Nephron progenitor cell (in vitro differentiated cells): ENCODE measurements at regions not wholly inside any gene's neighbourhood (a gene's known extent, or its start where the extent isn't known, plus 50 kb on each side); places are given as distances from the start of the nearest gene placed in this dataset.

Experiments used
- DNase-seq: peaks from one replicate; pipeline ENCODE4 v3.0.0; 2021
- H3K27ac Mint-ChIP-seq: 2 replicates; pipeline ENCODE4 v1.8.0; 2021; ENCODE audit warnings: mild to moderate bottlenecking, moderate library complexity, mixed read lengths
- H3K27me3 Mint-ChIP-seq: 2 replicates; pipeline ENCODE4 v1.8.0; 2021; ENCODE audit warnings: mild to moderate bottlenecking, low read depth, mixed read lengths; ENCODE audit not compliant: poor library complexity
- H3K36me3 Mint-ChIP-seq: 2 replicates; pipeline ENCODE4 v1.8.0; 2021; ENCODE audit warnings: low read depth, mixed read lengths
- H3K4me1 Mint-ChIP-seq: 2 replicates; pipeline ENCODE4 v1.8.0; 2021; ENCODE audit warnings: mixed read lengths
- H3K4me3 Mint-ChIP-seq: 2 replicates; pipeline ENCODE4 v1.8.0; 2021; ENCODE audit warnings: mild to moderate bottlenecking, moderate library complexity, mixed read lengths
- H3K9me3 Mint-ChIP-seq: 2 replicates; pipeline ENCODE4 v1.8.0; 2021; ENCODE audit warnings: mild to moderate bottlenecking, moderate library complexity, mixed read lengths
- TF ChIP-seq, protein P1 (sequence below): fragments of 200-600 bp; sonication (generic); IDR thresholded peaks from 2 replicates; pipeline ENCODE4 v1.5.0; 2021; ENCODE audit warnings: antibody characterized with exemption

GRCh38 chr7:20521243-20521642 is 94.2 kb upstream of the ABCB5 start:
- Mint-ChIP-seq H3K4me3 (no peak overlapping the region), H3K9me3 (peaks cover 6% of the 10 kb centered on the region), H3K4me1 (peaks cover 8% of the 10 kb centered on the region), H3K36me3 (no peaks in the 10 kb centered on the region), H3K27me3 (no peaks in the 10 kb centered on the region), H3K27ac (no peak overlapping the region)
- DNase-seq = no peak
- TF ChIP-seq, protein P1, sequence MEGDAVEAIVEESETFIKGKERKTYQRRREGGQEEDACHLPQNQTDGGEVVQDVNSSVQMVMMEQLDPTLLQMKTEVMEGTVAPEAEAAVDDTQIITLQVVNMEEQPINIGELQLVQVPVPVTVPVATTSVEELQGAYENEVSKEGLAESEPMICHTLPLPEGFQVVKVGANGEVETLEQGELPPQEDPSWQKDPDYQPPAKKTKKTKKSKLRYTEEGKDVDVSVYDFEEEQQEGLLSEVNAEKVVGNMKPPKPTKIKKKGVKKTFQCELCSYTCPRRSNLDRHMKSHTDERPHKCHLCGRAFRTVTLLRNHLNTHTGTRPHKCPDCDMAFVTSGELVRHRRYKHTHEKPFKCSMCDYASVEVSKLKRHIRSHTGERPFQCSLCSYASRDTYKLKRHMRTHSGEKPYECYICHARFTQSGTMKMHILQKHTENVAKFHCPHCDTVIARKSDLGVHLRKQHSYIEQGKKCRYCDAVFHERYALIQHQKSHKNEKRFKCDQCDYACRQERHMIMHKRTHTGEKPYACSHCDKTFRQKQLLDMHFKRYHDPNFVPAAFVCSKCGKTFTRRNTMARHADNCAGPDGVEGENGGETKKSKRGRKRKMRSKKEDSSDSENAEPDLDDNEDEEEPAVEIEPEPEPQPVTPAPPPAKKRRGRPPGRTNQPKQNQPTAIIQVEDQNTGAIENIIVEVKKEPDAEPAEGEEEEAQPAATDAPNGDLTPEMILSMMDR = no peak

DNA sequence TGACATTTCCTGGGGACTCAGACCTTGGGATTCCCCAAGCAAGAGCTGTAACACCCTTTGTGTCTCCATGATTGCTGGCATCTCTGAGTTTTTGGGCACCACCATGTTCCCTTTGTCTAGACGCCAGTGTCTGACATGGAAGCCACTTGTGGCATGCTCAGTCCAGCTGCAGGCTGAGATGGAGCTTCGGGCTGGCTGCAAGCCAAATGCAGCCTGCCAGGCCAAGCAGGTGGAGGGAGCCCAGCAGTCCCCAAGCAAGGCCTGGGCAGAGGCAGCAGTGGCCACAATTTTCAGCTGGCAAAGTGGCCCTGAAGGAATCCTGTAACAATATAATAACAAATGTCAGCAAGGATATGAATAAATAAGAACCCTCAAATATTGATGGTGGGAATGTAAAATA is 86.2 kb upstream of the ABCB5 start:
- H3K9me3 Mint-ChIP-seq = no peaks in the 10 kb centered on the region
- H3K36me3 Mint-ChIP-seq = no peaks in the 10 kb centered on the region
- H3K27me3 Mint-ChIP-seq = peaks cover 7% of the 10 kb centered on the region
- DNase-seq = no peak
- no peak overlapping the region for H3K27ac Mint-ChIP-seq
- H3K4me1 Mint-ChIP-seq = no peaks in the 10 kb centered on the region
- no peak overlapping the region for H3K4me3 Mint-ChIP-seq
- TF ChIP-seq, protein P1 = no peak

GRCh38 chr7:20532890-20533289 is 82.6 kb upstream of the ABCB5 start:
- Mint-ChIP-seq H3K27me3 (peaks cover 7% of the 10 kb centered on the region), H3K36me3 (no peaks in the 10 kb centered on the region), H3K4me1 (no peaks in the 10 kb centered on the region), H3K9me3 (peaks cover 4% of the 10 kb centered on the region), H3K4me3 (no peak overlapping the region), H3K27ac (no peak overlapping the region)
- DNase-seq = no peak
- TF ChIP-seq, protein P1 = no peak

DNA sequence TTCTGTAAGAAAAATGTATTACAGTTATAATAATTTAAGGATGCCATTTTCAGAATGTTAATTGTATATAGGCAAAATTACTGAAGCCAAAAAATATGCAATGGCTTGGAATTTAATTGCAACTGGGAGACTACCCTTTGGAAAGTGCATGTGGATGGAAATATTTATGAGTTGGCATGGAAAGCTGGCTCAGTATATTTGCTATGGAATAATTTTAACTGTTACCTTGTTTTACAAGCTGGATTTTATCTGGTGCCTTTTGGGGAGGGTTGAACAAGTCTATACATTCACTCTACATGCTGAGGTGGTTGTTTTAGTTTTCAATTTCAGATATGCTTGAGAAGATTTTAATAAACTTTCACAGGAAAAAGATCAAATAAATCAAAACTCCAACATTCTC is 80.9 kb upstream of the ABCB5 start:
- H3K27ac Mint-ChIP-seq = no peak overlapping the region
- H3K27me3 Mint-ChIP-seq = peaks cover 2% of the 10 kb centered on the region
- TF ChIP-seq, protein P1 = no peak
- H3K9me3 Mint-ChIP-seq = peaks cover 9% of the 10 kb centered on the region
- DNase-seq = no peak
- no peaks in the 10 kb centered on the region for H3K36me3 Mint-ChIP-seq
- H3K4me1 Mint-ChIP-seq = no peaks in the 10 kb centered on the region
- H3K4me3 Mint-ChIP-seq = no peak overlapping the region

DNA sequence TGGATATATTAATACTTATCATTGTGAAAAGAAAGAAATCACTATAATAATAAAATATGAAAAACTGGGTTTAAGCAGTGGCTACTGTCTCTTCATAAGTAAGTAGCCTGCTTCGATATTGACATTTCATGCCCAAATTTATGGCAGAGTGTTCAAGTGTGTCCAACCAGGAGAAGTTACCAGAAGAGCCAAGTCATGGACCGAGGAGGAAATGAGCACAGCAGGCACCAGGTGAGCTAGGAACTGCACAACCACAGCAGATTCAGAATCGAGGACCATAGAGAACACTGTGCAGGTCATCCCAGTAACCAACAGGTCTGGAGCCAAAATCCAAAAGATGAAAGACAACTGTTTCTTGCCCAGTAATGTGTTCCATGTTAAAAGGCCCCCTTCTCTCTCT is 79.9 kb upstream of the ABCB5 start:
- peaks cover 2% of the 10 kb centered on the region for H3K27me3 Mint-ChIP-seq
- H3K36me3 Mint-ChIP-seq = no peaks in the 10 kb centered on the region
- peaks cover 14% of the 10 kb centered on the region for H3K9me3 Mint-ChIP-seq
- no peak for DNase-seq
- TF ChIP-seq, protein P1 = no peak
- no peaks in the 10 kb centered on the region for H3K4me1 Mint-ChIP-seq
- peak overlapping the region; percentile 70 for H3K27ac Mint-ChIP-seq
- H3K4me3 Mint-ChIP-seq = no peak overlapping the region

DNA sequence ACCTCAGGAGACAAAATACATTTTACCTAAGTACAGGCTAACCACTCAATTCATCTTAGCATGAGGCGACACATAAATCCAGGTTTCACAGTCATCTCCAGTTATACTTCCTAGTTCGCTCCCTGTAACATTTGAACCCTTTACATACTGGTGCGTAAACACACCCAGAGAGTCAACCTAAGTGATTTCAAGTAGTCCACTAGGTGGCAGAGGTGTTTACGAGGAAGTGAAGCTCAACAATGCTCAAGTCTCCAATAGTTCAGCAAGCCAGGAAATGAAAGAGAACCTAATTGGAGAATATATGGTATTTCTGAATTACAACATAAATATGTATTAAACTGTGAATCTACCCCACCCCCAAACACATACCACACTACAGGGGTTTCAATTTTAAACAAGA is 76.3 kb upstream of the ABCB5 start:
- no peaks in the 10 kb centered on the region for H3K36me3 Mint-ChIP-seq
- no peak overlapping the region for H3K27ac Mint-ChIP-seq
- no peak overlapping the region for H3K4me3 Mint-ChIP-seq
- H3K27me3 Mint-ChIP-seq = no peaks in the 10 kb centered on the region
- H3K9me3 Mint-ChIP-seq = peaks cover 19% of the 10 kb centered on the region
- no peaks in the 10 kb centered on the region for H3K4me1 Mint-ChIP-seq
- no peak for DNase-seq
- TF ChIP-seq, protein P1 = no peak
